A673 (cell line): ENCODE measurements at regions not wholly inside any gene's neighbourhood (a gene's known extent, or its start where the extent isn't known, plus 50 kb on each side); places are given as distances from the start of the nearest gene placed in this dataset.

Source experiments
- CTCF ChIP-seq: fragments of 300-800, 200-600 bp; sonication (generic); conservative IDR thresholded peaks from 2 replicates; pipeline ENCODE4 v1.5.1; 2017; ENCODE audit warnings: low read depth, mild to moderate bottlenecking, antibody characterized with exemption, low read length, moderate library complexity, mixed read lengths
- EZH2 ChIP-seq: fragments of 200-600 bp; sonication (generic); IDR thresholded peaks from 2 replicates; pipeline ENCODE4 v1.6.1; 2017; ENCODE audit warnings: borderline replicate concordance, low read depth, mild to moderate bottlenecking, mixed read lengths, antibody characterized with exemption, low read length; ENCODE audit not compliant: poor library complexity, severe bottlenecking

- TF ChIP-seq CTCF (no peak), EZH2 (no peak)
Observed at GRCh38 chr21:38649120-38649519, 150.8 kb upstream of the ERG start.
